GM19025 (cell line): ENCODE measurements at regions not wholly inside any gene's neighbourhood (a gene's known extent, or its start where the extent isn't known, plus 50 kb on each side); places are given as distances from the start of the nearest gene placed in this dataset.
"Not testable (repeated sequence)": the region's sequence is repeated elsewhere in the genome, so short reads cannot be mapped to it uniquely, and the experiment has no call there.

ENCODE experiments used
- ATAC-seq: cut with Tn5 transposase; IDR thresholded peaks from one replicate; pipeline ENCODE4 v1.9.1; 2021; ENCODE audit warnings: mild to moderate bottlenecking, low read depth, moderate library complexity; ENCODE audit not compliant: unreplicated experiment

DNA sequence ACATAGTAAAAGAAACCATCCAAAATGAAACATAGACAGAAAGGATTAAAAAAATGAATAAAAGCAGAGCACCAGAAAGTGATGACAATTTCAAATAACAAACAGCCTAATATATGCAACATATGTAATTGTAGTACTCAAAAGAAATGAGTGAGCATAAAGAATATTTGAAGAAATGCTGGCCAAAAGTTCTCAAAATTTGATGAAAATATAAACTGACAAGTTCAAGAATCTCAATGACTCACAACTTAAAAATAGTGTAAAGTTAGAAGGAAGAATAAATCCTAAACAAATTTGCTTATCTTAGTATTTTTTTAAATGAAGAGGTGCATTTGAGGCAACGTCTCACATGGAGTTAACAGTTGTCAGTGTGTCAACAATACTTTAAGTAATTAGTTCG is 498.9 kb downstream of the SLC6A15 start:
- no peak for ATAC-seq

DNA sequence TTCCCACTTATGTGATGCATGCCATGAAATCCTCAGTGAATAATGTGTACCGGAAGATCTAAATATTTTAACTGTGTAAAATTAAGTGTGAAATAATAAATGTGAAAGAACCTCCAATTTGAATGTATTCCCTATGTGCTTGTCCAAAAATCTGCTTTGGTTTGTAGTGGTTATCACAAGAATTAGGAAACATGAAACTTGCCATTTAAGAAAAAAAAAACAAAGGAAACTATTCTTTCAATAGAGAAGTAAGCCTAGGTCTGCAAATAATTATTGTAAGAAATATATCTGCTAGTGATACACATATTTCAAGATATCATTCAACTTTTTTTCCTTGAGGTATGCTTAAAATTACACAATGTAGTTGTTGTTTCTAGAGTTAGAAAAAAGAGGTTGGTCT is 500.4 kb downstream of the SLC6A15 start:
- no peak for ATAC-seq

DNA sequence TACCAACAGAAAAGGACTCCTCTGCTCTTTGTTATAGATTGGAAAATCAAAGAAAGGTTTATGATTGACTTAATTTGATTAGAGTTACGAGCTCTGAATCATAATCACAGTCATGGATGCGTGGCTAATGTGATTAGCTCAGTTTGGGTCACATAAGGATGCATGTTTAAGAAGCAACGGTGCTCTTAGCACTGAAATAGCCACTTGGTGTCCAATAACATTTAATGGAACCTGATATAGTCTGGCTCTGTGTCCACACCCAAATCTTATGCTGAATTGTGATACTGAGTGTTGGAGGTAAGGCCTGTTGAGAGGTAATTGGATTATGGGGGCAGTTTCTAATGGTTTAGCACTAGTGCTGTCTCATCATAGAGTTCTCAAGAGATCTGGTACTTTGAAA is 501.6 kb downstream of the SLC6A15 start:
- ATAC-seq: no peak

DNA sequence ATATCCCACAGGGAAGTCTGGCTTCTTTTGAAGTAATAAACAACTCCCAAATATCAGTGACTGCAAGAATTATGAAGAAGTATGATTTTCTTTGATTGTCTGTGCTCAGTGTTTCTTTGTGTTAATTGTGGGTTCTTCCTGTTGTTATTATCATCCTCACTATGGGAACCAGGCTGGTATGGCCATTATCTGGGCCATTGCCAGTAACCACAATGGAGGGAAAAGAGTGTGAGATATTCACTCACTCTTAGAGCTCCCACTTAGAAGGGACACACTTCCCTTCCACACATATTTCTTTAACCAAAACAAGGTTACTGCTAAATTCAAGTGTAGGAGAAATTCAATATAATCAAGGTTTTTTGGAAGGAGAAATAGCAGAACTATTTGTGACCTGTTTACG is 503.7 kb downstream of the SLC6A15 start:
- ATAC-seq: no peak

DNA sequence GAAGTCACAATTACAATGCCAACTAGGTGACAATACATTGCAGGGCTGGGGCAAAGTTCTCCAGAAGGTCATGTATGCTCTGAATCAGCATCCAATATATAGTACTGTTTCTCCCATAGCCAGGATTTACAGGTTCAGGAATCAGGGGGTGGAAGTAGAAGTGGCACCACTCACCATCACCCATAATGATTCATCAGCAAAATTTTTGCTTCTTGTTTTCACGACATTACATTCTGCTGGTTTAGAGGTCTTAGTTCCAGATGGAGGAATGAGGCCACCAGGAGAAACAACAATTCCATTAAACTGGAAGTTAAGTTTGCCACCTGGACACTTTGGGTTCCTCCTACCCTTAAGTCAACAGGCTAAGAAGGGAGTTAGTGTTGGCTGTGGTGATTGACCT is 505.9 kb downstream of the SLC6A15 start:
- not testable (repeated sequence) for ATAC-seq

DNA sequence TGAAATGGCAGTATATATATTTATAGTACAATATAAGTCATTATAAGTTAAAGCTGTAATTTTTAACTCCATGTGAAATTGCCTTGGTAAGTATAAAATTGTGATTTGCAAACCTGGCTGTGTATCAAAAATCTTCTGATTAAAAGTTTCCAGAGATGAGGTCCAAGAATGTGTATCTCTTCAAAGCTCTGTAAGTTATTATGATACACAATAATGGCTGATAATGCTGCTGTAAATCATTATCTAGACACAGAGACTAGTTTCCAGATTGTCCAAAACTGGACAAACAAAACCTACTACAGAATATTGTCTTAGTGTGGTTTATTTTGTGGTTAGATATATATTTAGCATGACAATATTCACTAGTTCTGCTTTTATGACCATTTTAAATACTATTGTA is 514.8 kb downstream of the SLC6A15 start:
- ATAC-seq: no peak

DNA sequence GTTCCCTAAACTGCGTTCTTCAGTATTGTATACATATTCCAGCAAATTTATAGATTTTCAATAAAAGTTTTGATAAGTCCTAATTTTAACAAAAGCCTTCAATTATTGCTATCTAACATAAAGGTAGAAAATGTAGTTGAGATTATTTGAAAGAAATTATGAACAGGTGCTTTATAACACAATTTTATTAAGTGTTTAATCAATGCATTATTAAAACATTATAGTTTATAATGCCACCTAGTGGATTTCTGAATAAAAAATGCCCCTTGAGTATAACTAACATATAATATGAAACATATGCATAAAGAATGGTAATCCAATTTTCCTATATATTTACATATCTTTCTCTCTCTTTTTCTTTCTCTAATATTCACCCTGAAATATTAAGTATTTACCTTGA is 515.3 kb downstream of the SLC6A15 start:
- no peak for ATAC-seq

DNA sequence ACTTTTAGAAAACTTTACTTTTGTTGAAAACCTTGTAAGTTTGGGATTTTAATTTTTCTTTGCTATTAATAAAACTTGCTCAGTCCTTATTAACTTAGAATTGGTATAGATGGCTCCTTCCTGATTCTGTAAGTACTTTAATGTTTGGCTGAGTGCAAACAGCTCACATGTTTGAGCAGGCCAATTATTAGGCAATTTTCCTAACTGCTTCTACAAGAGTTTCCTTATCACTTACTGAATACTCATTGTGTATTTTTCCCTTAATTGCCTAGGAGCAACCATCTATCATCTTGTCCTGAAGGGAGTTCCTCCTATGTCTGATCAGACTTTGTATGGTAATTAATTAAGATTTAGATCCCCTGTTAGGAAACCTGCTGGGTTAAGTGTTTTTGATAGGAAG is 521.4 kb downstream of the SLC6A15 start:
- not testable (repeated sequence) for ATAC-seq

DNA sequence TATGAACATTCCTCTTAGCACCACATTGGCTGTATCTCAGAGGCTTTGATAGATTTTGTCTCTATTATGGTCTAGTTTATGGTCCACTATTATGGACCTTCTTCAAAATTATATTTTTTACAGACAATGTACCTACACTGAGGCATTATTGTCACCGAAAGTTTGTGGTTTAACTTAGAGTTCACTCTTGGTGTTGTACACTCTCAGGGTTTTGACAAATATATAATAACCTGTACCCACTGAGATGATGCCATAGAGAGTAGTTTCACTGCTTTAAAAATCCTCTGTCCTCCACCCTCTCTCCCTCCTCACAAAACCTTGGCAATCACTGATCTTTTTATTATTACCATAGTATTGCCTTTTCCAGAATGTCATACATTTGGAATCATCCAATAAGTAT is 528.2 kb downstream of the SLC6A15 start:
- no peak for ATAC-seq

DNA sequence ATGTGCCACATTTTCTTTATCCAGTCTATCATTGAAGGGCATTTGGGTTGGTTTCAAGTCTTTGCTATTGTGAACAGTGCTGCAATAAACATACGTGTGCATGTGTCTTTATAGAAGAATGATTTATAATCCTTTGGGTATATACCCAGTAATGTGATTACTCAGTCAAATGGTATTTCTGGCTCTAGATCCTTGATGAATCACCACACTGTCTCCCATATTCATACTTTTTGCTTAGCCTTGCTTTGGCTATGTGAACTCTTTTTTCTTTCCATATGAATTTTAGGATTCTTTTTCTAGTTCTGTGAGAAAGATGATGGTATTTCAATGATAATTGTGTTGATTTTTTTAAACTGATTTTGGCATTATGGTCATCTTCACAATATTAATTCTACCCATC is 530.1 kb downstream of the SLC6A15 start:
- ATAC-seq: not testable (repeated sequence)

DNA sequence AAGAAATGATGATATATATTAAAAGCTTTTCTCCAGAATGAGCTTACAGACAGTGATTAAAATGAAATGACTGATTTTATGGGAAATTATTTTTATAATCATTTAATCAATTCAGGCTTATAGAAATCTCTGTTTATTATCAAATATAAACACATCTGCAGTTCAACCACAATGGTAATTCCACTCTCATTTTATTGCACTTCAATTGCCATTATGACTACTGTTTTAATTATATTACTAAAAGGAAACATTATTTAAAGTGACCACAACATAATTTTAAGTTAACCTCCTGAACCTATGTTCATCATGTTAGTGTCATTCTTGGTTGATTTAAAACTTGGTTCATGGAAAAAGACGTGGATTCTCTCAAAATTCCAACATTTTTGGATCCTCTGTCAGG is 536.3 kb downstream of the SLC6A15 start:
- no peak for ATAC-seq

DNA sequence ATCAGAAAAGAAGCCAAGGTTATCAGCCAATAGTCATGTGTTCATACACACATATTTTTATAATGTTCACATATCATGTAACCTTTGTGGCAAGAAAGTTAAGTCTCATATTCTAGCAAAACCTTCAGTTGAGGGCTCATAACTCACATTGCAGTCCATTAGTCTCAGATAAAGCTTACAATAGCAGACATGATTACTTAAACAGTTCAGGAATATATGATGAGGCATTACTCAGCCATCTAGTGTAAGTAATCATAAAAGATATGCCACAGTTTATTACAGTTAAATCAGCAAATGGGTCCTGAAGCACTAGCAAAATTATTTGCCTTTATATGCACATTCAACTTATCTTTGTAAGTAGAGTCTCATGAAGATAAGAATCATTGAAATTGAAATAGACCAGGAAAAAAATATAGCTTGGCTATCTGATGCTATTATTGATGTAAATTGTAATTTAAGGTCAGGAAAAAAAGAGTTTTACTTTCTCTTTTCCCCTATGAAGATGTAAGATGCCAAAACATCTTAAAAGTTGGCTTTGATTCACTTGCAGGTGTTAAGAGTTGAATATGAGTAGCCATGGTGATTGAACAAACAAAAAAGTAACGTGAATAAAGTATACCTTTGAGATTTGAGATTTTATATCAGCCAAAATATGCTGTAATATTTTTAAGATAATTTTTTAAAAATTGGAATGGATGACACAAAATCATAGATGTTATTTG is 537.0 kb downstream of the SLC6A15 start:
- no peak for ATAC-seq

DNA sequence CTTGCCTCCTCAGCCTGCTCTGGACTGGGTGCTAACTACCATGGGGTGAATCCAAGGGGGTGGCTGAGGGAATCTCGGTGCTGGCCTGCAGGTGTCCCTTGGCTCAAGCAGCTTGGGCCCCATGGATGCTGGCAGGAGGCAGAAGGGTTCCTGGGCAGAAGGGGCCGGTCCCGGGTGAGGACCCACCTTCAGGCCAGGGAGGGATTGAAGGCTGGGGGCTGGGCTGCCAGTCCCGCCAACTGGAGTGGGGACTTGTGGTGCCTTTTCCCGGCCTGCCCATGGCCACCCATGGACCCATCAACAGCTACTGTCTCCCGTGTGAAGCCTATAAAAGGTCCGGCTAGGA is 550.1 kb downstream of the SLC6A15 start:
- ATAC-seq: no peak

DNA sequence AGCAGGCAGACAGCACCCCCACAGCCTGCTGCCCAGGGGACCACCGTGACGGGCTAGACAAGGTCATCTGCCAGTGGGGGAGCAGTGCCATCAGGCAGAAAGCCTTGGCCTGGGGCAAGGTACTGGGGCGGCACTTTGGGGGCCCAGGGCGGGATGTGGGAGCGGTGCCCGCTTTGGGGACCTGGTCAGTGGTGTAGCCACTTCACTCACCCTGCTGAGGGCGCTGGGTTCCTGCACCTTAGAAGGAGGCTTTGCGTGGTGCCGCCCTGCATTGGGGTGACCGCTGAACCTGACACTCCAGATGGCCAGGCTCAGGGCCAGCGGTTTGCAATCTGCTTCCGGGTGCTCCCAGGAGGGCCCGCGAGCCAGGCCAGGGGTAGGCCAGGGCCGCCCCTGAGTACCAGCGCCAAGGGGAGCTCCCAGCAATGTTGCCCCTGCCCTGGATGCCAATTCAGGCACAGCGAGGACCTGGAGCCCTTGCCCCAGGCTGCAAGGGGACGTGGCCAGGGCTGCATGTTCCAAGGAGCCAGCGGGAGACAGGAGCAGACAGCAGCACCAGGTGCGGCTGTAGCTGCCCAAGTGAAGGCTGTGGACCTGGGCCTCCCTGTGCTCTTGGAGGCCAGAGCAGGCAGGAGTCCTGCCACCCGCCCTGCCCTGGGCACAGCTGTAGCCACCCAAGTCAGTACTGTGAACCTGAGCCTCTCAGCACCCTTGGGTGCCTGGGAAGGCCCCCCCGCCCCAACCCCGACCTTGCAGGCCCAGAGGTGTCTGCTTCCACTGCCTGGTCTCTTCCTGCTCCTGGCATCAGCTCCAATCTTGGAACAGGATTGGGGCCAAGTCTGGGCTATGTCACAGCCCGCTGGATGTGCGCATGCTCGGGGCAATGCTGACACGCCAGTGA is 550.7 kb downstream of the SLC6A15 start:
- ATAC-seq: no peak

DNA sequence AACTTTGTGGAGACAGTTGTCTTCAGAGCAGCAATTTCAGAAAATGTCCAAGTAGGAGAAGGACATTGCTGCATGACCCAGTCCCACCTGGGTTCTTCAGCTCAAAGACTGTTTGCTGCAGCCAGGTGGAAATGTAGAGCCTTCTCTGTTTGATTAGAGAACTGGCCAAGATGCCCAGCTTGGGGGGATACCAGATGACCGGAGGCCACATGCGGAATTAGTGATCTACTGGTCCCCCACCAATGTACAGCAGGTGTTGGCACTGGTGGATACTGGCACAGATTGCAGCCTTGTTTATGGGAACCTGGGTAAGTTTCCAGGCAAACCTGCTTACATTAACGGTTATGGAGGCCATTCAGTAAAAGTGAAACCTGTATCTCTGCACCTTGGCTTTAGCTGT is 555.3 kb downstream of the SLC6A15 start:
- ATAC-seq: no peak

DNA sequence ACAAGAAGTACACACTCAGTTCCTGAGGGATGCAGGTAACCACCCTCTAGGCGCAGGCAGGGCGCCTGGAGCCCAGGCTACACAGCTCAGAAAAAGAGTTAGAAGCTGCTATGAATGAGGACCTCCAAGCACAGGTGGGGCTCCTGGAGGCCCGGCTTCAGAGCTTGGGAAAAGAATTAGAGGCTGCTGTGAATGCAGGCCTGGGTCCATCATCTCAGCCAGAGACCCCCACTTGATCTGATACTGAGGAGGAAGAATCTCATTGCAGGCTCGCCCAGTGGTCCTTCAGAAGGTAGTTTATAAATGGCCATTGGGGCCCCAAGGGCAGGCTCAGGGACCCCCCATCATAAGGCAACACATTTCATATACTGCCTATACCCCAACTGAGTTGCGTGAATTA is 556.4 kb downstream of the SLC6A15 start:
- ATAC-seq: no peak

DNA sequence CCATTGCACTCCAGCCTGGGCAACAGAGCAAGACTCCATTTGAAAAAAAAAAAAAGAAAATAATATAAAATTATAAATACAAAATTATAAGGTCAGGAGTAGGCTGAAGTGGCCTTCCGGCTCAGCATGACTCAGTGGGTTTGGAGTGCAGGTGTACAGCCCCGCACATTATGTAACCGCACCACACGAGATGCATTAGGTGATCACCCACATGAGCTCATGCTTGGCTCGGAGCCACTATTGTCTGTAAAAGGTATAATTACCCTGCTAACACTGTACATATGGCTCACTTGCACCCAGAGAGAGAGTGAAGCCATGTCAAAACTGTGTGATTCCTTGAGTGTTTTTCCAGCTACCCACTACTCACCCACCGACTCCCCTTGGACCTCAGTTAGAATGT is 557.0 kb downstream of the SLC6A15 start:
- no peak for ATAC-seq

DNA sequence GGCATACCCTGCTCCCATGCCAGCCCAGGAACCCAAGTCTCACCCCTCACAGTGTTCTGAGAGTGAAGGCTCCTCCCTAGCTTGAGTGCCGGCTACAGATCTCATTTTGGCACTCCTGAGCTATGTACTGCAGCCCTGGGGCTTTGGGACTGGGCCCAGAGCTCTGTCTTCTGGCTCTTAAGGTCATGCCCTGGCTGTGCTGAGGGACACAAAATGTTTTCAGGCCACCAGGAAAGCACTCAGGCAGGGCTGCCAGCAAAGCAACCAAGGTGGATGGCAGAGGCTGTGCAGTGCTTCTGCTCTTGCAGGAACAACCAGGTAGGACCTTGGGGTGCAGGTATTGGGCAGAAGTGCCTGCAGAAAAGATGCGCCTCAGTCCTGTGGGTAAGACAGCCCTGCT is 564.0 kb downstream of the SLC6A15 start:
- ATAC-seq: no peak

DNA sequence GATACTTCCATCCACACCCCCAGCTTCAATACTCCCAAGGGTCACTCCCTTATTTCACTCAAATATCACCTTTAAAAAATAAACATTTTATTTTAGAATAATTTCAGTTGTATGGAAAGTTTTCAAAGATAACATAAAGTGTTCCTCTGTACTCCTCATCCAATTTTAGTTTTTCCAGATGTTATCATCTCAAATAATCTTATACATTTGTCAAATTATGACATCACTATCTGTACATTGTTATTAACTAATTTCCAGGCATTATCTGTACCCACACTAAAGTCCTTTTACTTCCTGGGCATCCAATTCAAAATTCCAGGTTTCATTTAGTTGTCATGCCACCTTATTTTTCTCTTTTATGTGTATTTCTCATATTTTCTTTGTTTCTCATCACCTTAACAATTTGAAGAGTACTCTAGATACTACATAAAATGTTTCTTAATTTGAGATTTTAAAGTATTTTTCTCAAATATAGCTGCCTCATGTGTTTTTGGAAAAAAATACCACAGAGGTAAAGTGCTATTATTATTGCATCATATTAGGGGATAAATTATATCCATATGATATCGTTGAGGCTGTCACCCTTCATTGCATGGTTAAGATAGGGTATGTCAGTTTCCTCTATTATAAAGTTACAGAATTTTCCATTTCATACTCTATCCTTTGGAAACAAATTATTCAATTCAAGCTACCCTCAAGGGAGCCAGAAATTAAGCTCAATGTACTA is 571.0 kb downstream of the SLC6A15 start:
- ATAC-seq: no peak

DNA sequence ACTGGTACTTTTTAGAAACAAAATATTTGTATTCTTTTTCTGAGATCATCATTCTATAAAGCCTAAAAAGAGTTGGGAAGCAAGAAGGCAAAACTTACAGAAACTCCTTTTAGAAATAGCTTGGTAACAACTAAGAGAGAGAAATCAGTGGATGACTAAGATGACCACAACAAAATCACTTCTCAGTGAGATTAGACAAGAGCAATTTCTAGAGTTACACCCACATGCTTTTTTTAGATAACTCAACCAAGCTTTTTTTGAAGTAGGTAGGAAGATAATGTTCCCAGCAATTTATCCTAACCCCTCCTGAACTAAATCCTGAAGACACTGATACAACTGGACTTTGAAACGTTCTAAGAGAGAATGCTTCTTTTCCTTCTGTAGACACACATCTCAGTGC is 576.4 kb downstream of the SLC6A15 start:
- no peak for ATAC-seq

DNA sequence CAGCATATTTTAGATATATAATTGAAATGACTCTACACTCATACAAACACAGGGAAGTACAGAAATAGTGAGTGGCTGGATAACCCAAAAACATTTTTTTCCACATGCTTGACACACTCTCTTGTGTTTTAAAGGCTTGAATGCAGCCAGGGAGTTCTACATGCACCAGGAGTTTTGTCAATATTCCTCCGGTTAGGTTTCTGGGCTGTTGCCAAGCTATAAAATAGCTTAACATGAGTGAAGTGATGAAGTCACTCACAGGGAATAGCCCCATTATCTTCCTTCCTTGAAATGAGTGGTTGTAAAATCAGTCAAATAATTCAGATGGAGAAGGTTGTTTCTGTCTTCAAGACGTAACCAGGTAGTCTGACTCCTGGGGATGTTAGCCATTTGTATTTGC is 582.7 kb downstream of the SLC6A15 start:
- no peak for ATAC-seq
